OCI-LY3 (cell line): ENCODE measurements at regions not wholly inside any gene's neighbourhood (a gene's known extent, or its start where the extent isn't known, plus 50 kb on each side); places are given as distances from the start of the nearest gene placed in this dataset.

Experiments
- CTCF ChIP-seq: fragments of 200-600, 300-600 bp; sonication (generic); IDR thresholded peaks from 2 replicates; pipeline ENCODE4 v1.5.1; 2014; ENCODE audit warnings: antibody characterized with exemption, low read length, low read depth
- EZH2phosphoT487 ChIP-seq: fragments of 200-600 bp; shearing (Covaris generic); IDR thresholded peaks from 2 replicates; pipeline ENCODE4 v1.6.1; 2018; ENCODE audit warnings: antibody characterized with exemption, mixed run types, low read depth

- TF ChIP-seq CTCF (no peak), EZH2phosphoT487 (no peak)
Measured at GRCh38 chr14:97850466-97850865, 1053.3 kb downstream of the VRK1 start.
